ENCODE measurements at regions not wholly inside any gene's neighbourhood (a gene's known extent, or its start where the extent isn't known, plus 50 kb on each side); places are given as distances from the start of the nearest gene placed in this dataset.

- no peak for DNase-seq
Measured at GRCh38 chr10:130463104-130463875, 327.1 kb downstream of the GLRX3 start.

- DNase-seq: no peak
Measured at GRCh38 chr10:130463876-130464364, 327.7 kb downstream of the GLRX3 start.

GRCh38 chr10:130464426-130464825 is 328.2 kb downstream of the GLRX3 start:
- DNase-seq: no peak

GRCh38 chr10:130466271-130466997 is 330.2 kb downstream of the GLRX3 start:
- DNase-seq: no peak

GRCh38 chr10:130470286-130470685 is 334.1 kb downstream of the GLRX3 start:
- DNase-seq: no peak

- no peak for DNase-seq
Measured at GRCh38 chr10:130470973-130471372, 334.8 kb downstream of the GLRX3 start.

- no peak for DNase-seq
Measured at GRCh38 chr10:130471486-130471885, 335.3 kb downstream of the GLRX3 start.

- no peak for DNase-seq
Measured at GRCh38 chr10:130472236-130472635, 336.0 kb downstream of the GLRX3 start.

GRCh38 chr10:130474591-130474990 is 338.4 kb downstream of the GLRX3 start:
- DNase-seq: no peak

GRCh38 chr10:130477360-130477759 is 341.2 kb downstream of the GLRX3 start:
- DNase-seq: no peak

GRCh38 chr10:130479146-130479545 is 343.0 kb downstream of the GLRX3 start:
- DNase-seq: no peak

GRCh38 chr10:130479926-130480325 is 343.7 kb downstream of the GLRX3 start:
- no peak for DNase-seq

- no peak for DNase-seq
Measured at GRCh38 chr10:130480491-130480890, 344.3 kb downstream of the GLRX3 start.

- no peak for DNase-seq
Measured at GRCh38 chr10:130481076-130481930, 345.1 kb downstream of the GLRX3 start.

GRCh38 chr10:130481936-130482335 is 345.7 kb downstream of the GLRX3 start:
- DNase-seq: no peak

- DNase-seq: peak; percentile 31
Measured at GRCh38 chr10:130483691-130484467, 347.7 kb downstream of the GLRX3 start.

GRCh38 chr10:130484468-130485180 is 348.4 kb downstream of the GLRX3 start:
- no peak for DNase-seq

GRCh38 chr10:130485236-130485957 is 349.2 kb downstream of the GLRX3 start:
- DNase-seq: no peak

- DNase-seq: peak; percentile 40
Measured at GRCh38 chr10:130485958-130486895, 350.0 kb downstream of the GLRX3 start.
